ENCODE measurements at regions not wholly inside any gene's neighbourhood (a gene's known extent, or its start where the extent isn't known, plus 50 kb on each side); places are given as distances from the start of the nearest gene placed in this dataset.

DNA sequence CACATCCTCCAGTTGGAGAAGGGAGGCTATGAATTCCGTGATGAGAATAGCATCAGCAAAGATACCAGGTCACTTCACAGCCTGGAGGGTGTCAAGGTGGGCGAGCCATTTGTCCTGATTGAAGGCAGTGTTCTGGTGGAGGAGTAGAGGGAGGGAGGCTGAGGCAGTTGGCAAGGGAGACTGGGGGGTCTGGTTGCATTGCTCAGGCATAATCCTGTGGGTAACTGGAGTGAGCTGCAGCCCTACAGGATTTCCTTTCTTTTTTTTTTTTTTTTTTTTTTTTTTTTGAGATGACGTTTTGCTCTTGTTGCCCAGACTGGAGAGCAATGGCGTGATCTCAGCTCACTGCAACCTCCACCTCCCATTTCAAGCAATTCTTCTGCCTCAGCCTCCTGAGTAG lies 223.9 kb upstream of the KLF4 start:
- TF ChIP-seq EZH2 (IDR thresholded peaks at IDR 0.05; ENCODE audit: borderline replicate concordance, low read length) = no peak
- TF ChIP-seq, protein P1, sequence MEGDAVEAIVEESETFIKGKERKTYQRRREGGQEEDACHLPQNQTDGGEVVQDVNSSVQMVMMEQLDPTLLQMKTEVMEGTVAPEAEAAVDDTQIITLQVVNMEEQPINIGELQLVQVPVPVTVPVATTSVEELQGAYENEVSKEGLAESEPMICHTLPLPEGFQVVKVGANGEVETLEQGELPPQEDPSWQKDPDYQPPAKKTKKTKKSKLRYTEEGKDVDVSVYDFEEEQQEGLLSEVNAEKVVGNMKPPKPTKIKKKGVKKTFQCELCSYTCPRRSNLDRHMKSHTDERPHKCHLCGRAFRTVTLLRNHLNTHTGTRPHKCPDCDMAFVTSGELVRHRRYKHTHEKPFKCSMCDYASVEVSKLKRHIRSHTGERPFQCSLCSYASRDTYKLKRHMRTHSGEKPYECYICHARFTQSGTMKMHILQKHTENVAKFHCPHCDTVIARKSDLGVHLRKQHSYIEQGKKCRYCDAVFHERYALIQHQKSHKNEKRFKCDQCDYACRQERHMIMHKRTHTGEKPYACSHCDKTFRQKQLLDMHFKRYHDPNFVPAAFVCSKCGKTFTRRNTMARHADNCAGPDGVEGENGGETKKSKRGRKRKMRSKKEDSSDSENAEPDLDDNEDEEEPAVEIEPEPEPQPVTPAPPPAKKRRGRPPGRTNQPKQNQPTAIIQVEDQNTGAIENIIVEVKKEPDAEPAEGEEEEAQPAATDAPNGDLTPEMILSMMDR (conservative IDR thresholded peaks at IDR 0.05 in 1 of 2, IDR thresholded peaks at IDR 0.05 in 1 of 2; ENCODE audit: extremely low read depth in 1 of 2, insufficient read depth in 1 of 2, low read depth in 1 of 2, low read length in 2 of 2) = no peak
